ENCODE measurements at regions not wholly inside any gene's neighbourhood (a gene's known extent, or its start where the extent isn't known, plus 50 kb on each side); places are given as distances from the start of the nearest gene placed in this dataset.

DNA sequence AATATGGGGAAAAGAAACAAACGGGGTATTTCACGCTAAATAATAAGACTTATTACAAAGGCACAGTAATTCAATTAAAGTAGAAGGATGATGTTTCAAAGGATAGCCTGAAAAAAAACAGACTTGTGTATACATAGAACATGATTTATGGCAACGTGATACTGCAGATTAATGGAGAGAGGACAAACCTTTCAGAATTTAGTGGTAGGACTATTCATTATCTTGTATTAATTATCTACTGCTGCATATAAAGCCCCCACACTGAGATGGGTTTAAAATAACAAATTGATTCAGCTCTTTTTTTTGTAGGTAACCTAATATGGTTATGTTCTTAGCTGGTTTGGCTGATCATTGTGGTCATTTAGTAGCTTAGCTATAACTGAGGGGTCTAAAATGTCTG lies 1269.0 kb downstream of the FSTL5 start:
- TF ChIP-seq, protein P1, sequence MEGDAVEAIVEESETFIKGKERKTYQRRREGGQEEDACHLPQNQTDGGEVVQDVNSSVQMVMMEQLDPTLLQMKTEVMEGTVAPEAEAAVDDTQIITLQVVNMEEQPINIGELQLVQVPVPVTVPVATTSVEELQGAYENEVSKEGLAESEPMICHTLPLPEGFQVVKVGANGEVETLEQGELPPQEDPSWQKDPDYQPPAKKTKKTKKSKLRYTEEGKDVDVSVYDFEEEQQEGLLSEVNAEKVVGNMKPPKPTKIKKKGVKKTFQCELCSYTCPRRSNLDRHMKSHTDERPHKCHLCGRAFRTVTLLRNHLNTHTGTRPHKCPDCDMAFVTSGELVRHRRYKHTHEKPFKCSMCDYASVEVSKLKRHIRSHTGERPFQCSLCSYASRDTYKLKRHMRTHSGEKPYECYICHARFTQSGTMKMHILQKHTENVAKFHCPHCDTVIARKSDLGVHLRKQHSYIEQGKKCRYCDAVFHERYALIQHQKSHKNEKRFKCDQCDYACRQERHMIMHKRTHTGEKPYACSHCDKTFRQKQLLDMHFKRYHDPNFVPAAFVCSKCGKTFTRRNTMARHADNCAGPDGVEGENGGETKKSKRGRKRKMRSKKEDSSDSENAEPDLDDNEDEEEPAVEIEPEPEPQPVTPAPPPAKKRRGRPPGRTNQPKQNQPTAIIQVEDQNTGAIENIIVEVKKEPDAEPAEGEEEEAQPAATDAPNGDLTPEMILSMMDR (IDR thresholded peaks at IDR 0.05) = no peak
- no peak for TF ChIP-seq POLR2AphosphoS5 (IDR thresholded peaks at IDR 0.05)
- no peak for TF ChIP-seq EP300 (IDR thresholded peaks at IDR 0.05)

All from sigmoid colon (tissue), 4 donors.